ENCODE measurements at regions not wholly inside any gene's neighbourhood (a gene's known extent, or its start where the extent isn't known, plus 50 kb on each side); places are given as distances from the start of the nearest gene placed in this dataset.

DNA sequence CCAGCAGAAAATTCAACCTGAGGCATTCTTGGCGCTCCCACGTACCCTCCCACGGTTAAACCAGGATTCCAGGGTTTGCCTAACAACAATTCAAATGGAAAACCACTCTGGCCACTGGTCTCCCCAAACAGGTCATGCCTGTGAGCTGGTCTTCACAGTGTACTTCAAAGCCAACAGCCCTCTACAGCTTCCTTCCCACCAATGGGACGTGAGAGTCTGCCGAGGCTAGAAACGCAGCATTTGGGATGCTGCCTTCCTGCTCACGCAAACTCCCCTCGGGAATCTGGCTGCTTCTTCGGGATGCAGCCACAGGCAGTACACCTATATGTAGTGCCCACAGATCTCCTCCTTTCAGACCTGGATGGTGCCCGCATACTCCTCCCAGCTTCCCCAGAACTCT is 149.1 kb downstream of the KLHL28 start:
- Mint-ChIP-seq H3K36me3 (ENCODE audit: low read depth) (no peaks in the 10 kb centered on the region), H3K4me1 (ENCODE audit: low read depth) (no peaks in the 10 kb centered on the region), H3K27me3 (peaks cover 14% of the 10 kb centered on the region), H3K9me3 (no peaks in the 10 kb centered on the region), H3K27ac (no peak overlapping the region), H3K4me3 (no peak overlapping the region)
- DNase-seq, result no peak

DNA sequence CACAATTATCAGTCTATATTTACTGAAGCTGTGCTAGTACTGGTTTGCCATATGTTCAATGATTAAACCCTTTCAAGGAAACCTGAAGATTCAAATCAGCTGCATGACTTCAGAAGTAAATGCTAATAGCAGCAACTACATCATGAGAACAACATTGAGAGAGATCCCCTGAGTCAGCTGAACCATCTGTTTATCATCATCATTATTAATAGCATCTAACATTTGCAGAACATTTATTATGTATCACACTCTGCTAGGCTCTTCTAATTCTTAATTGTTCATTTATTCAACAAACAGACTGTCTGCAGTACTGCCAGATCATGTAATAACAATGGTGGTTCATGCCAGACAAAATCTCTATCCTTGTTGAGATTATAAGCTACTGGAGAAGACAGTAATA is 157.4 kb downstream of the KLHL28 start:
- H3K9me3 Mint-ChIP-seq, result no peaks in the 10 kb centered on the region
- H3K36me3 Mint-ChIP-seq (ENCODE audit: low read depth), result no peaks in the 10 kb centered on the region
- H3K27ac Mint-ChIP-seq, result no peak overlapping the region
- H3K4me1 Mint-ChIP-seq (ENCODE audit: low read depth), result no peaks in the 10 kb centered on the region
- peaks cover 9% of the 10 kb centered on the region for H3K27me3 Mint-ChIP-seq
- DNase-seq, result no peak
- no peak overlapping the region for H3K4me3 Mint-ChIP-seq

DNA sequence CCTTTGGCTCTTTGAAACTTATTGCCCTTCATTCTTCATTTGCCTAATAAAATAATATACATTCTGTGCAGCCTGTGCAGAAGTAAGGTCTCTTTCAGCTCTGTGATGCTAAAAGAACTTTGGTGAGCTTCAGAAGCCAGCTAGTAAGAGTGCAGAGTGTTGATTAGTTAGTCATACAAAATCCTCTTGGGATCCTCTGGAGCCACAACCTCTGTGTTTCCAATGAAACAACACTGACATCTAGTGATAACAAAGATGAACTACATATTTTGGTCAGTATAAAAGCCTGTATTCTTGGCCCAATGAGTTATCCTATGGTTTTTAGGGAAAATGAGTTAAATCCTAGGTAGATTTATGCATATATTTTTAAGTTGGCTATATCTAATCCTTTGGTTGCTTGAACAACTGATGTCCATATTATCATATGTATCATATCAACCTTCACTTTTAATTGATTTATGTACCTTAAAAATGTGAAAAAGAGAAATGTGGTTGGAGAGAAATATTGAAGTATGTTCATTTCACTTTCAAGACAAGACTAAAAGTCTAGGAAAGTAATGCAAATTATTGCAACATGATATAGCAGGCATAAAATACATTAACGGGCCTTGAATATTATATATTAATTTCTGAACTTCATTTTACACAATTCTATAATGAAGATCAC is 158.4 kb downstream of the KLHL28 start:
- Mint-ChIP-seq H3K27me3 (peaks cover 13% of the 10 kb centered on the region), H3K4me1 (ENCODE audit: low read depth) (no peaks in the 10 kb centered on the region), H3K27ac (no peak overlapping the region), H3K4me3 (no peak overlapping the region), H3K36me3 (ENCODE audit: low read depth) (no peaks in the 10 kb centered on the region), H3K9me3 (no peaks in the 10 kb centered on the region)
- no peak for DNase-seq

DNA sequence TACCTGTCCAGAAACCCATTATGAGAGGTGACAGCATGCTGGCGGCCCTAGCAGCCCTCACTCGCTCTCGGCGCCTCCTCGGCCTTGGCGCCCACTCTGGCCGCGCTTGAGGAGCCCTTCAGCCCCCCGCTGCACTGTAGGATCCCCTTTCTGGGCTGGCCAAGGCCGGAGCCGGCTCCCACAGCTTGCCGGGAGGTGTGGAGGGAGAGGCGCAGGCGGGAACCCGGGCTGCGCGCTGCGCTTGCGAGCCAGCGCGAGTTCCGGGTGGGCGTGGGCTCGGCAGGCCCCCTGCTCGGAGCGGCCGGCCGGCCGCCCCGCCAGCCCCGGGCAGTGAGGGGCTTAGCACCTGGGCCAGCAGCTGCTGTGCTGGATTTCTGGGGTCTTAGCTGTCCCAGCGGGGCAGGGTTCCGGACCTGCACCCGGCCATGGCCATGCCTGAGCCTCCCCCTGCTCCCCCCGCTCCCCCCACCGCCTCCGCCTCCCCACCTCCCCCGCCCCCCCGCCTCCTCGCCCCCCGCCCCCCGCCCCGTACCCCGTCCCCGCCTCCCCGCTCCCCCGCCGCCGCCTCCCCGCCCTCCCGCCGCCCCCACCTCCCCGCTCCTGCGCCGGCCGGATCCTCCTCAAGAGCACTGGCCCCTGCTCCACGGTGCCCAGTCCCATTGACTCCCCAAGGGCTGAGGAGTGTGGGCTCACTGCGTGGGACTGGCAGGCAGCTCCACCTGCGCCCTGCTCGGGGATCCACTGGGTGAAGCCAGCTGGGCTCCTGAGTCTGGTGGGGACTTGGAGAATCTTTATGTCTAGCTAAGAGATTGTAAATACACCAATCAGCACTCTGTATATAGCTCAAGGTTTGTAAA is 163.1 kb downstream of the KLHL28 start:
- Mint-ChIP-seq H3K27ac (no peak overlapping the region), H3K9me3 (no peaks in the 10 kb centered on the region), H3K27me3 (peaks cover 9% of the 10 kb centered on the region), H3K4me1 (ENCODE audit: low read depth) (no peaks in the 10 kb centered on the region), H3K36me3 (ENCODE audit: low read depth) (no peaks in the 10 kb centered on the region), H3K4me3 (no peak overlapping the region)
- no peak for DNase-seq

DNA sequence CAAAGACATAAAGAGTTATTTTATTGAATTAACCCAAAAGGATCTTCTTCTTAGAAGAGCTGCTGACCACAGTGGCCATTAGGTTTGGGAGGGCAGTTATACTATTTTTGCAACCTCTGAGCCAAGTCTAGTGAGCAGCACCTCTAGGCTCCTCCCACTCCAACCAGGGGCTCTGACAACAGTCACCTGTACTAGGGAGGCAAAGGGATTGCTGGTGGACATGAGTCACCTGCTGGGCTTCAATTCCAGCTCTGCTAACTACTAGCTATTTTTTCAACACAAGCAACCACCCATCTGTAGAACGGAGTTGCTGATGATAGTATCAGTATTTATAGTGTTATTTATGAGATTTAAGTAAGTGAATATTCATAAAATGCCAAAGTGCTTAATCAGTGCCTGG is 166.0 kb downstream of the KLHL28 start:
- Mint-ChIP-seq H3K36me3 (ENCODE audit: low read depth) (no peaks in the 10 kb centered on the region), H3K4me3 (no peak overlapping the region), H3K4me1 (ENCODE audit: low read depth) (no peaks in the 10 kb centered on the region), H3K27me3 (peaks cover 12% of the 10 kb centered on the region), H3K9me3 (no peaks in the 10 kb centered on the region), H3K27ac (no peak overlapping the region)
- no peak for DNase-seq

DNA sequence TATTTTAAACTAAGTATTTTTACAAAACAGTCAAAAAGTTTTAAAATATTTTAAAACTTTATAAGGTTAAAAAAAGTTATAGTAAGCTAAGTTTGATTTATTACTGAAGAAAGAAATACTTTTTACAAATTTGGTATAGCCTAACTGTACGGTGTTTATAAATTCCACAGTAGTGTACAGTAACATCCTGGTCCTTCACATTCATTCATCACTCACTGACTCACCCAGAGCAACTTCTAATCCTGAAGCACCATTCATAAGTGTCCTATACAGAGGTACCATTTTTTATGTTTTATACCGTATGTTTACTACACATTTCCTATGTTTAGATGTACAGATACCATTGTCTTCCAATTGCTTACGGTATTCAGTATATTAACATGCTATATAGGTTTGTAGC is 170.0 kb downstream of the KLHL28 start:
- H3K36me3 Mint-ChIP-seq (ENCODE audit: low read depth), result no peaks in the 10 kb centered on the region
- peaks cover 16% of the 10 kb centered on the region for H3K27me3 Mint-ChIP-seq
- no peak overlapping the region for H3K27ac Mint-ChIP-seq
- no peaks in the 10 kb centered on the region for H3K9me3 Mint-ChIP-seq
- no peak overlapping the region for H3K4me3 Mint-ChIP-seq
- no peaks in the 10 kb centered on the region for H3K4me1 Mint-ChIP-seq (ENCODE audit: low read depth)
- no peak for DNase-seq

DNA sequence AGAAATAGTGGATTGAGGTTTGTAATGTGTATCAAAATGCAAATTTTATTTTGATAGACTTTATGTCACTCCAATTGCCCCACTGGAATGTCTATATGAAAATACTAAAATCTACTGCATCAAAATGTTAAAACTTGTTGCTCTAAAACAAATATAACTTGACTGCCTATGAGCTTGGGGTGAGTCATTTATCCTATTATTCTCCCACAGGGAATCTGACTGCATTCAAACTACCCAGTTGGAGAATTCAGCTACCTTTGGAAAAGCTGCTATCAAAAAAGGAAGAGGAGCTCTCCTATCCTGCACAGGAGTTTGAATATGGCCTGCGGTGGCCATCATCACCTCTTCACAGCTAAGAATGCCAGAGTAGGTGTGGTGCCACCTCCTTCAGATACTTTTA is 173.1 kb downstream of the KLHL28 start:
- Mint-ChIP-seq H3K27me3 (peaks cover 16% of the 10 kb centered on the region), H3K36me3 (ENCODE audit: low read depth) (no peaks in the 10 kb centered on the region), H3K27ac (no peak overlapping the region), H3K4me1 (ENCODE audit: low read depth) (no peaks in the 10 kb centered on the region), H3K9me3 (no peaks in the 10 kb centered on the region), H3K4me3 (no peak overlapping the region)
- no peak for DNase-seq

DNA sequence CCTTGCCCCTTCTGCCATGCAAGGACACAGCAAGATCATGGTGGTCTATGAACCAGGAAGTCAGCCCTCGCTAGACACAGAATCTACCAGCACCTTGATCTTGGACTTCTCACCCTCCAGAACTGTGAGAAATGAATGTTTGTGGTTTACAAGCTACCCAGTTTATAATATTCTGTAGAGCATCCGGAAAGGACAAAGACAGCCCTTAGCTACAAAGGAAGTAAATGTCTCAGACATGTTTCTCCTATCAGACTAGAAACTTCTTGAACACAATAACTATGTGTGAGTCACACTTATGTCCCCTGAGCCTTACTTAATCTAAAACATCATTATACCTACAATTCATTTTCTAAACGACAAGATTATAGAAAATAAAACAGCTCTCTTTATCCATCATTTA is 176.7 kb downstream of the KLHL28 start:
- H3K36me3 Mint-ChIP-seq (ENCODE audit: low read depth), result no peaks in the 10 kb centered on the region
- H3K9me3 Mint-ChIP-seq, result no peaks in the 10 kb centered on the region
- no peaks in the 10 kb centered on the region for H3K4me1 Mint-ChIP-seq (ENCODE audit: low read depth)

DNA sequence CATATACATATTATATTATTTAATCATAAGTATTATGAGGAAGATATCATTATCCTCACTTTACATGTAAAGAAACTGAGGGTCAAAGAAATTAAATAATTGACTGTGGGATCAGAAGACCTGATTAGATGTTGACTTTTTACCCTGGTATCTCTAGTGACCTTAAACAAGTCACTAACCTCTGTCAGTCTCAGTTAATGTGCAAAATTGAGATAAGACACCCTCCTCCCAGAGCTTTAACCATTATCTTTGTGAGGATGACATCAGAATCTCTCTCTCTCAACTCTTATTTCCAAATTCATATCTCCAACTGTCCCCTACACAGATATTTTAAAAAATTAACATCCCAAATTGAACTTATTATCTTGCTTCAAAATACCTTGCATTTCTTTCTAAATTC is 177.8 kb downstream of the KLHL28 start:
- Mint-ChIP-seq H3K9me3 (no peaks in the 10 kb centered on the region), H3K27ac (no peak overlapping the region), H3K27me3 (peaks cover 6% of the 10 kb centered on the region), H3K4me3 (no peak overlapping the region), H3K4me1 (ENCODE audit: low read depth) (no peaks in the 10 kb centered on the region), H3K36me3 (ENCODE audit: low read depth) (no peaks in the 10 kb centered on the region)
- DNase-seq, result no peak

More for the DNA sequence above, 176.7 kb downstream of the KLHL28 start:
- Mint-ChIP-seq H3K4me3 (no peak overlapping the region), H3K27ac (no peak overlapping the region), H3K27me3 (peaks cover 12% of the 10 kb centered on the region)
- DNase-seq, result no peak

DNA sequence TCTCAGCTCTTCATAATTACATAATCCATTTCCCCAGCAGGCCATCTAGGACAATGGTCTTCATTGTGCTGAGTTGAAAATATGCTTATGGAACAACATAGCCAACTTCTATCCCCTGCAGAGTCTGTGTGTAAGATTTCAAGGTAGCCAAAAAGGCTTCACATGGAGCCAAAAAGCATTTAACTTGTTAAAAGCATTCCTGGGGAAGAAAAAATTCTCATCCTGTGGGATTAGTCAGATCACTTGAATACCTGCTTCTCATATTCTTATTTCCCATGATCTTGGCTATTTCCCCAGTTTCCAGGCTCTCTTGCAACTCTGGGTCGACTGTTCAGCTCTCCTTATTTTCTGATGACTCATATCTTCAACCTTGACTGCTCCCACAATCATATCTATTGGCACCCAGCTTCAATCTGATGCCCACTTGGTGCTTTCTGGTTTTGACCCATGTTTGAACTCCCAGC is 178.9 kb downstream of the KLHL28 start:
- Mint-ChIP-seq H3K9me3 (no peaks in the 10 kb centered on the region), H3K4me1 (ENCODE audit: low read depth) (no peaks in the 10 kb centered on the region), H3K27me3 (peaks cover 4% of the 10 kb centered on the region), H3K36me3 (ENCODE audit: low read depth) (no peaks in the 10 kb centered on the region), H3K27ac (no peak overlapping the region), H3K4me3 (no peak overlapping the region)
- DNase-seq, result no peak

DNA sequence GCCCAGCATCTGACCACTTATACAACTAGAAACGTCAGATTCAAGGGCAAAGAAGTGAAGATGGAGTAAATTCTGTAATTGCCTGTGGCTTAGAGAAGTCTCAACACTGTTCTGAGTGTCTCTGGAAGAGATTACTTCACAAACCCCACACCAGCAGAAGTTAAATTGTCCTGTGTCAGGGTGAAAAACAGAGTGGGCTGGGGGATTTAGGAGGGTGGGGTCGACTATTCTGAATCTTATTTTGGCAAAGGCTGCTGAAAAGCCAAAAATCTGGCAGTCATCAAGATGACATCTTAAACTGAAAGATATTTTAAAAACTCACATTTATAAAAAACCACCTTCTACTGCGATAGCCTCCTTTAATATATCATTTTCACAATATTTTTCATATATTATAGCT is 180.8 kb downstream of the KLHL28 start:
- Mint-ChIP-seq H3K36me3 (ENCODE audit: low read depth) (no peaks in the 10 kb centered on the region), H3K4me3 (no peak overlapping the region), H3K4me1 (ENCODE audit: low read depth) (no peaks in the 10 kb centered on the region), H3K9me3 (no peaks in the 10 kb centered on the region), H3K27ac (no peak overlapping the region), H3K27me3 (no peaks in the 10 kb centered on the region)
- no peak for DNase-seq

DNA sequence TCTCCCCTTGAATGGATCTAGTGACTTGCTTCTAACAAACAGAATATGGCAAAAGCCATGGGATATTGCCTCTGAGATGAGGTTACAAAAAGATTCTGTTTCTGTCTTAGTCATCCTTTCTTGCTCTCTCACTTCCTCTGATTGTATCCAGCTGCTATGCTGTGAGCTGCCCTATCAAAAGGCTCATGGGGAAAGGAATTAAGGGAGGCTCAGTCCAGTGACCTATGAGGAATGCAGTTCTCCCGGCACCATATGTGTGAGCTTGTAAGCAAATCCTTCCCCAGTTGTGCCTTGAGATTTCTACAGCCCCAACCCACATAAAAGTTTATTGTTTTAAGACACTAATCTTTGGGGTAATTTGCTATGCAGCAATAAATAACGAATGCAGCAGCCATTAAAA is 183.1 kb downstream of the KLHL28 start:
- Mint-ChIP-seq H3K9me3 (no peaks in the 10 kb centered on the region), H3K27me3 (no peaks in the 10 kb centered on the region), H3K4me3 (no peak overlapping the region), H3K36me3 (ENCODE audit: low read depth) (no peaks in the 10 kb centered on the region), H3K27ac (no peak overlapping the region), H3K4me1 (ENCODE audit: low read depth) (no peaks in the 10 kb centered on the region)
- DNase-seq, result no peak

DNA sequence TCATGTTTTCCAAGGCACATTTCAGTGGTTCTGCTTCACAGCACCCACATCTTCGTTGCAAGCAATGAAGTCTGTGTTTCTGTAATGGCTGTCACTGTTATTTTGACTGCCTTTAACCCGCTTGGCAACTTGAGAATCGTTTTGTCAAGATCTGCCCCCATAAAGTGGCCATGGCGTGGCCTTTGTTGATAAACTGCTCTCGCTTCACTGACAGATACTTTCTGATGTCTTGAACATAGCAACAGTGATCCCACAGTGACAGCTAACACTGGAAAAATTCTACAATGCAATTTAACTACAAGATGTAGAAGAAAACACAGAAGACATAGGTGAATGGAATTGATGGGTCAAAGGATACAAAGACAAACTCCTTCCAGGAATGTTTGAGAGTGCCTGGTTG is 184.2 kb downstream of the KLHL28 start:
- no peak overlapping the region for H3K27ac Mint-ChIP-seq
- no peak for DNase-seq

DNA sequence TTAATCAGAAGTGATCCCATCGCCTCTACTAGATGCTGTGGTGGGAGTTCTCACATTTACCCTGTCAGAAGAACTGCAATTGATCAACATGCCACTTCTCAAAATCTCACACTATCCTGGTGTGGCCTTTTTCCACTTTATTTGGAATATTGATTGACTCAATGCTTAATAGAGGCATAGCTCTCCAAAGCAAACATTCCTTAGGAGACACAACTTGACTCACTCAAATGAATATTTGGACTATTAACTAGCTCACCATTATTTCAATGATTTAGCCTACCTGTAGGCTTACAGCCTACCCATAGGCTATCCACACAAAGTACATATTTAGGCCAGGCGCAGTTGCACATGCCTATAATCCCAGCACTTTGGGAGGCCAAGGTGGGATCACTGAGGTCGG is 186.5 kb downstream of the KLHL28 start:
- Mint-ChIP-seq H3K27me3 (peaks cover 4% of the 10 kb centered on the region), H3K27ac (no peak overlapping the region), H3K9me3 (no peaks in the 10 kb centered on the region), H3K4me3 (no peak overlapping the region), H3K36me3 (ENCODE audit: low read depth) (no peaks in the 10 kb centered on the region), H3K4me1 (ENCODE audit: low read depth) (no peaks in the 10 kb centered on the region)
- no peak for DNase-seq

More for the DNA sequence above, 184.2 kb downstream of the KLHL28 start:
- Mint-ChIP-seq H3K36me3 (ENCODE audit: low read depth) (no peaks in the 10 kb centered on the region), H3K4me1 (ENCODE audit: low read depth) (no peaks in the 10 kb centered on the region), H3K9me3 (no peaks in the 10 kb centered on the region), H3K4me3 (no peak overlapping the region), H3K27me3 (no peaks in the 10 kb centered on the region)

DNA sequence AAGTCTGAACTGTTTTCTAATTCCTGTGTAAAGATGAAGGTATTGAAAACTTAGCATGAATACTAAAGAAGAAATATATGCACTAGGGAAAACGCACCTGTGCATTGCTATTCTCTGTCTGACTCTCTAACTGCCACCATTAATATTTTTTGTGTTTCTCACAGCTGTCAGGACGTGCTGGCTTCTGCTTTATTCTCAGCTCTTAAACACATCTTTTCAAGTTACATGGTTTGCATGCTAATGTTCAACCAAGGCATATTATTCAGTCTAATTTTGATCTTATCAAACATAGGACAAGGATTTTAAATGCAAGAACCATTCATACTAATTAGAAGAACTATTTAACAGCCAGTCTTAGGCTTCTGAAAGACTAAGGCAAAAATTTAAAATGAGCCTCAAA is 187.4 kb downstream of the KLHL28 start:
- Mint-ChIP-seq H3K9me3 (no peaks in the 10 kb centered on the region), H3K4me3 (no peak overlapping the region), H3K36me3 (ENCODE audit: low read depth) (no peaks in the 10 kb centered on the region), H3K4me1 (ENCODE audit: low read depth) (no peaks in the 10 kb centered on the region), H3K27me3 (peaks cover 6% of the 10 kb centered on the region), H3K27ac (no peak overlapping the region)
- no peak for DNase-seq

Measured in activated T-cell treated with anti-CD3 and anti-CD28 coated beads, Interleukin-2, amount 50 U/mL, for 24 hours (primary cell).